ENCODE measurements at regions not wholly inside any gene's neighbourhood (a gene's known extent, or its start where the extent isn't known, plus 50 kb on each side); places are given as distances from the start of the nearest gene placed in this dataset.

GRCh38 chr5:87787625-87788256, 375.0 kb upstream of the CCNH start:
- TF ChIP-seq, protein P1, sequence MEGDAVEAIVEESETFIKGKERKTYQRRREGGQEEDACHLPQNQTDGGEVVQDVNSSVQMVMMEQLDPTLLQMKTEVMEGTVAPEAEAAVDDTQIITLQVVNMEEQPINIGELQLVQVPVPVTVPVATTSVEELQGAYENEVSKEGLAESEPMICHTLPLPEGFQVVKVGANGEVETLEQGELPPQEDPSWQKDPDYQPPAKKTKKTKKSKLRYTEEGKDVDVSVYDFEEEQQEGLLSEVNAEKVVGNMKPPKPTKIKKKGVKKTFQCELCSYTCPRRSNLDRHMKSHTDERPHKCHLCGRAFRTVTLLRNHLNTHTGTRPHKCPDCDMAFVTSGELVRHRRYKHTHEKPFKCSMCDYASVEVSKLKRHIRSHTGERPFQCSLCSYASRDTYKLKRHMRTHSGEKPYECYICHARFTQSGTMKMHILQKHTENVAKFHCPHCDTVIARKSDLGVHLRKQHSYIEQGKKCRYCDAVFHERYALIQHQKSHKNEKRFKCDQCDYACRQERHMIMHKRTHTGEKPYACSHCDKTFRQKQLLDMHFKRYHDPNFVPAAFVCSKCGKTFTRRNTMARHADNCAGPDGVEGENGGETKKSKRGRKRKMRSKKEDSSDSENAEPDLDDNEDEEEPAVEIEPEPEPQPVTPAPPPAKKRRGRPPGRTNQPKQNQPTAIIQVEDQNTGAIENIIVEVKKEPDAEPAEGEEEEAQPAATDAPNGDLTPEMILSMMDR (IDR thresholded peaks at IDR 0.05; ENCODE audit: low read depth, low read length), result no peak
- no peak for TF ChIP-seq POLR2A (IDR thresholded peaks at IDR 0.05; ENCODE audit: extremely low read depth, insufficient read length)
